ENCODE measurements at regions not wholly inside any gene's neighbourhood (a gene's known extent, or its start where the extent isn't known, plus 50 kb on each side); places are given as distances from the start of the nearest gene placed in this dataset.

- TF ChIP-seq CTCF (IDR thresholded peaks at IDR 0.05): no peak
- TF ChIP-seq POLR2A (IDR thresholded peaks at IDR 0.05): no peak
Observed at GRCh38 chr14:37992499-37992898, 215.2 kb upstream of the SSTR1 start.
